IPS DF 19.7 (cell line): ENCODE measurements at regions not wholly inside any gene's neighbourhood (a gene's known extent, or its start where the extent isn't known, plus 50 kb on each side); places are given as distances from the start of the nearest gene placed in this dataset.
"Not testable (repeated sequence)": the region's sequence is repeated elsewhere in the genome, so short reads cannot be mapped to it uniquely, and the experiment has no call there.

Source experiments
- DNase-seq: peaks from one replicate; pipeline ENCODE4 v3.0.0-alpha.2; 2013; ENCODE audit warnings: low read depth, low spot score

DNA sequence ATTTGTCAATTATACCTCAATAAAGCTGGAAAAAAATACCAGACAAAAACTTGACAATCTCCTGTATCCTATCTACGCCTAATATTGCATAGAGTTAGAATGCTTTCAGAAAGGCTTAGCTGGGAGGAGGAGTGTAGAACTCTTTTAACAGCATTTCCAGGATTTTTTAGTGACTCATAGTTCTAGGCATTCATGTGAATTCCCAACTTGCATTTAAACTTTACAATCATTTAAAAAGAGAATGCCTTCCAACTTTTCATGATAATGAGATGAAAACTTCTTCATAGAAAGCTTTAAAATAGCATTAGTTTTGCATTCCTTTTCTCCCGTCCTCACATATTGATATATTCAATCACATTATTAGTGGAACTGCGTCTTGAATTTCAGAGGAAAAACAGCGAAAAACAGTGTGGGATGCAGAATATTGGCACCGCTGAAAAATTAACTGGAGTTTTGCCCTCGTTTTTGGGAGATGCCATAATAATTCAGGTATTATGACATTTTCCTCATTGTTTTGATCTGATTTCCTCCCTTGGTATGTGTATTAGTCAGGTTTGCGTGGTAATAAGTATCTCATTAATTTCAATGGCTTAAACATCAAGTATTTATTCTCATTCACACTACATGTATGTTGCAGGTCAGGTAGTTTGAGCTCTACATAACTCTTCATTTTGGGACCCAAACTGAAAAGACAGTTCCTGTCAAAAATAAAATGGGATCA is 293.2 kb upstream of the FIGN start:
- no peak for DNase-seq

DNA sequence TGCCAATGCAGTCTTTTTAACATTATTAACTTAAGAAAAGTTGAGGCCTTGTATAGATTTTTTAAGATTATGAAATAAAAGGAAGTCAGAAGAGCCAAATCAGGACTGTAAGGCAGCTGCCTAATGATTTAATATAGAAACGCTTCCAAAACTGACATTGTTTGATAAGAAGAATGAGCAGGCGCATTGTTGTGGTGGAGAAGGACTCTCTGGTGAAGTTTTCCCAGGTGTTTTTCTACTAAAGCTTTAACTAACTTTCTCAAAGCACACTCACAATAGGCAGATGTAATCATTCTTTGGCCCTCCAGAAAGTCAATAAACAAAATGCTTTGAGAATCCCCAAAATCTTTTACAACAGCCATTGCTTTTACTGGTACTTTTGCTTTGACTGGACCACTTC is 288.6 kb upstream of the FIGN start:
- DNase-seq, result no peak

DNA sequence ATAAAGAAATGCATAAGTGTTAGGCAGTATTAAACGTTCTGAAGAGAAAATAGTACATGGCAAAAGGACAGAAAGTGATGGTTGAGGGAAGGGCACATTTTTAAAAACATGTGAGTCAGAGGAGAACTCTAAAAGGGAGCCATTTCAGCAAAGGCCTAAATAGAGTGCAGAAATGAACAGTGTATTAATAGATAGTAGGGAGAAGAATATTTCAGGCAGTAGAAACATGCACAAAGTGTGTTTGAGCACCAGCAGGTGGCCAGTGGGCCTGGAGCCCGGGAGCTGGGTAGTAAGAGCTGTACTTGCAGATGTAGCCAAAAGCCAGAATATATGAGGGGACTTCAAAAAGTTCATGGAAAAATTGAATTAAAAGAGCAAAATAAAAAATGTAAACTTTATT is 288.1 kb upstream of the FIGN start:
- no peak for DNase-seq

DNA sequence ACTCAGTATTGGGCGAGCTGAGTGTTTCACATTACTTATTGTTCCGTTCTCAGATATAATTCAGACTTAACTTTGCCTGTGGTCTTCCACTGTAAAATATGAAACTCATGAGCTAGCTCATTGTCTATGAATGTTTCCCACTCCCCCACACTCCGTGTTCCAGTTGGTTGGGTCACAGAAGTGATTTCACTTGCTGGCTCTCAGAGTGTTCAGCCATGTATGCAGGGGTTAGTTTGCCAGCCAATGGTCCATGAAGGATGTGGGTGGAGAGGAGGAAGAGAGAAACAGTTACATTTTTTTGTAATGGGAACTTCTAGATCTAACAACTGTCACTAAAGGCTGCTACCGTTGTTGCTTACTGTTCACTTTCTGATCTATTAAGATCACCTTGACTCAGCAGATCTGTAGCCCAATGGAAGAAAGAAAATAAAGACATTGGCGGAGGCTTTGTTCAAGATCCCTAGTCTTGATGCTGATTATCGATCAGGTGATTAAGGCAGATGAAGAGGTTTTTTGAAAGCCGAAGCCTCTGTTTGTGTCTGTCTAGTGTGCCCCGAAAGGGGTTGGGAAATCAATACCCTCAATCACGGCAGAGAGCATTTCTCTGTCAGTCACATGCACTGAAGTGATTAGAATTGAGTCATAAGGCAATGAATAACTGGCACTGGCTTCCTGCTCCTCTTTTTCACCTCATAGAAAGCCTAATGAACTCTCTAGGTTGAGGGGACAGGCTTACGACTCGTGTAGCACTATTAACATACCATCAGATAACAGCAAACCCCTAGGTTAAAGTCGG is 279.7 kb upstream of the FIGN start:
- no peak for DNase-seq

DNA sequence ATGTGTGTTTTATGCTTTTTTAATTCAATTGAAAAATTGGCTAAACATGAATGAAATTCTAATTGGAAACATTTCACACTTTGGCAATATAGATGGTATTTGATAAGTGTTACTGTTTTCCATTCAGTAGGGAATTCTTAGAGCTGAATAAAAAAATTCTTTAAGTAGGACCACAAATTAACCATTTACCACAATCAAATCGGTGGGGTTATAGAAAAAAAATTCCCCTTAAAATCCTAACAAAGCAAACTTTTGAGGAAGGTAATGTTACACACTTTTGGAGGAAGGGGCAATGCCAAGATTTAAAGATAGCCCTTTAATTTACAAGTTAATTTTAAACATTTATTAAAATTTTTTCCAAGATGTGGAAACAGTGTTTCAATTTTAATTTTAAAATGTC is 279.0 kb upstream of the FIGN start:
- no peak for DNase-seq

DNA sequence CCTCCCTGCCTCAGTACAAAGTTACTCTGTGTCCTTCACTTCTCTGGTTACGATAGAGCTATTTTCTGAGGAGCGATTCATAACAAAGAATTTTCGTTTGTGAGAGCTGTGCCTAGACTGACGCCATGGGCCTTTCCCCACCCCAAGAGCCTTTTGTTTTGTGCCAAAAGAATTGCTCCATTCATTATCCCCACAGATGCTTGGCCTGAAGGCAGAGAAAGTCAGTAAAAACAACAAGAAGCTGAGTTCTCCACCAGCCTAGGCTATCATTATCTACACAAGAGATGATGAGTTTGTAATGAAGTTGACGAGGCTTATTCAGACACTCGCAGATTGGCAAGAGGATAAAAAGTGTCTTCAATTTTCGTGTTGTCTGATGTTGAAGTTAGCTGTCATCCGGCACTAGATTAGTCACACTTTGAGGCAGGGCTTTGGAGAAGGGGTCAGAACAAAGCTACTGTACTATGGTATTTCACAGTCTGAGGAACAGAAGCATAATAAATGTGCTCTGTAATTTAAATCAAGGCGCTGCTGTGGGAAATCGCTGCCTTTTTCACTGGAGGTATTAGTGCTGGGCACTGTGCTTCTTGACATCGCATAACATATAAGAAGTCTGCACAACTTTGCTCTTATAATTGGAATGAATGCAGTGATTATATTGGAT is 278.4 kb upstream of the FIGN start:
- DNase-seq, result no peak

DNA sequence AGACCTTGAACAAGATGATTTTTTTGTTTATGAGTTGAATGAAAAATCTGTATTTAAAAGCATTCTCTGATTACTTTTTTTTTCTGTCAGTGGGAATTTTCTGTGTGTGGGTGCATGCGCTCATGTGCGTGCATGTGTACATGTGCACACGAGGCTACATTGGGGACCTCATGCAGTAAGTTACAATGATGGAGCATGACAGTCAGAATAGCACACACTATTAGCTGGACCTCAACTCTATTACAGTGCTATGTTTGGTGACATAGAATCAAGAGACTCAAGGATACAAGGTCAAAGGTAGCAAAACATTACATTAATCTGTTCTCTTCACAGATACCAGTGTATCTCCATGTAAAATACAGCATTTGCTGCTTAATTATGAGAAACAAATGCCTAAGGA is 276.8 kb upstream of the FIGN start:
- no peak for DNase-seq

DNA sequence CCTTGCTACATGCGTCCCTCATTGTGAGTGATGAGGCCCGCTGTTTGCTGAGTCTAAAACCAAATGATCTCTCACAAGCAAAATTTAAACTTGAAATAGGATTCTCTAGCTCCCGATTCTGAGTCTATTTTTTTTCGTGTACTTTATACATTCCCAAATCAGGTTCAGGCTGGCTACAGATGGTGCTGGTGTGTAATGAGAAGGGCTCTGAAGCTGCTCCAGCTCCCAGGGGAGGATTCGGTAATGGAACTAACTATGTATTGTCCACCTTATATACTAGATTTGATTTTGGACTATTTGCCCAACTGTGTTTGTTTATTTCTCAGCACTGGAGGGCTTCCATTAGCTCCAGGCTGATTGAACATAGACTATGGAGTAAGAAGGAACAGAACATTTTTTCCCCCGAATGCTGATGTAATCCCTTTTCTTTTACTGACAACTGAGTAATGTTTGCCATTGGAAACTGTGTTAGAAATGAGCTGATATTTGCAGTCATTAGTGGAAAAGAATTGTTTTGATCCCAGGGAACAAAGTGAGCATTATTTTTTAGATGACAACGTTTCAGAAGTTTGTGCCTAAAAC is 274.0 kb upstream of the FIGN start:
- no peak for DNase-seq

DNA sequence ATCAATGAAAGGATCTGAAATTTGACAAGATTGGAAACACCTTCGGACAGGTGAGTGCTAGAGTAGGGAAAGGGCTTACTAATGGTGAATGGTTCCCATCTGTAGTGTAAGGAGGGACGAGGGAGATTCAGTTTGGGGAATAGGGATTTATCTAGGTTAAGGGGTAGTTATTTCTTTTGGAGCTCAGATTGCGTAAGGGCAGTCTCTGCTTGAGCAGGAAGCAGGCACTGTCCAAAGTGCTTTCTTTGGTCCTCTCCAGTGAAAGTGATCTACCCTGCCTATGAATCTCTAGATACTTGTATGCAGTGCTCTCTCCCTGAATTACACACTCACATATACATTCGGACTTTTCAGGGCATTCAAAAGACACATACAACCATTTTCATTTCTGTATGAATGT is 272.9 kb upstream of the FIGN start:
- DNase-seq, result no peak

DNA sequence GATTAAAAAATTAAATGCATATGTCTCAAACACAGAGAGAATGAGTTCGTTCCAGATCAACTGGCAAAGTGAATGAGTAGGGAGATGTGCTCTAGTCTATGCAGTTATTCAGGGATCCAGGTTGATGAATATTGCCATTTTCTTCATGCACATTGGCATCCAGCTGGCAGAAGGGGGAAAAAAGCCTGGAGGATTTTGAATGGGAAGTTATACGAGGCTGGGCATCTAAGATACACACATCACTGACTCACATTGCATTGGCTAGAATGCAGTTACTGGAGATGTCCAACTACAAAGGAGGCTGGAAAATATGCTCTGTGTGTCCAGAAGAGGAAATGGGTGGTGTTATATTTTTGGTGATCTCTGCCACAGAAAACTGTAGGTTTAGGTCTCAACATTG is 270.9 kb upstream of the FIGN start:
- DNase-seq, result no peak

DNA sequence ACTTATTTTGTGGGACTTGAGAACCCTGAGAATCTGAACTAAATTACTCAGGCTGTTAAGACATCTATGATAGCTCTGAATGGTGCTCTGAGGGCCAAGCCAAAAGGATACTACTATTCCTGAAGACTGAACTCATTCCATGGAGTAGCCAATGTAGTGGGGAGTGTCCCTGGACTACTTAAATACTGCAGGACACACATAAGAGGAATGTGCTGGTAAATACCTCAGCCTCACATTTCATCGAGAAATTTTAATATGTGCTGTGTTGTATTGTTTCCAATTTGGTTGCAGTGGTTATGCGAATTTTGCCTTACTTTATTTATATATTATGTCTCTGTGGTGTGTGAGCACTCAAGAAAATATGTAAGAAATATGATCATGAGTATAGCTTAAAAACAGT is 264.4 kb upstream of the FIGN start:
- no peak for DNase-seq

DNA sequence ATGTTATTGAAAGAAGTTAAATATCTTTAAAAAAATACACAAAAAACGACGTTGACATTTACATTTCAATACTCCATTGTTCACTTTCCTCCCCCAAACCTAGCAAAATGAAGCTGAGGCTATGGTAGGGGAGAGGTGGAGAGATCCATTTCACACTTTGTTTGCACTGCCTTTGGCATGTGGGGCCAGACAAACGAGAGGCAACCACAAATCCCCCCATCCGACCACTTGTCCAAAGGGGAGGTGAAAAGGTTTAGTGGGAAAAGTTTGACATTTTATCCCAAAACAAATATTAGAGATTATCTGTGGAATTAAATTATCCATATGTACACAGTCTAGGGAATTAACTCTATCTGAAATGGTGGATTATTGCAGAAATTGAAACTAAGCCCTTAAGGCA is 261.7 kb upstream of the FIGN start:
- no peak for DNase-seq

DNA sequence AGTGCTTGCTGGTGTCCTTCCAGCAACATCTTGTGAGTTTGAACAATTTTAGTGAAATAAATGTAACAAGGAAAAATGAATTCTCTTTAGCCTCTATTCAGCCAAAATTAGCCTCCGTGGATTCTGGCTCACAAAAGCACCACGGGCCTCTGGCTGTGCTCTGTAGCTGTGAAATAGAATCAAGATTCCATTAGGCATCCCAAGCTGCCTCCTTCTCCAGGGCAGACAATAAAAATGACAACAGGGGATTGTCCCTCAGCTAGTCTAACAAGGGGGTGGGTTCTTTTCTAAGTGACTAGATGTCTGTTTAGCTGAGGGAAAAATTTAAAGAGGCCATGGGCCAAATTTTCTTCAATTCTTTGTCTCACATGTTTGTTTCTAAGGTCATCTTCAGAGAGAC is 254.7 kb upstream of the FIGN start:
- DNase-seq, result no peak

DNA sequence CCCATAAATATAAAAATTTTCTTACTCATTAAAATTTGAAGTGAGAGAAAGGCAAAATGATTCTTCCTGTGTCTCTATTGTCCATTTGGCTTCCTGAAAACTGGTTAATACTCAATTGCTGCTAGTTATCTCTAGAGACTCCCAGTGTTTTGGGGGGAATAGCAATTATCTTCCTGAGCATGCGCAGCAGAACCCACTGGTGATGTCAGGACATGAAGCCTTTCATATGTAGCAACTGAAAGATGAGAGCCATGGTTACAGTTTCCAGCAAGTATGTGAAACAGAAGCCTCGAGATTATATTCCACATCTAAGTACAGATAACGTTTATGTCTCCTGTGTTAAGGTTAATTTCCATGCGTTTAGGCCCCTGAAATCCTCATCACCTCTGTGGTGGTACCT is 254.3 kb upstream of the FIGN start:
- DNase-seq, result no peak

DNA sequence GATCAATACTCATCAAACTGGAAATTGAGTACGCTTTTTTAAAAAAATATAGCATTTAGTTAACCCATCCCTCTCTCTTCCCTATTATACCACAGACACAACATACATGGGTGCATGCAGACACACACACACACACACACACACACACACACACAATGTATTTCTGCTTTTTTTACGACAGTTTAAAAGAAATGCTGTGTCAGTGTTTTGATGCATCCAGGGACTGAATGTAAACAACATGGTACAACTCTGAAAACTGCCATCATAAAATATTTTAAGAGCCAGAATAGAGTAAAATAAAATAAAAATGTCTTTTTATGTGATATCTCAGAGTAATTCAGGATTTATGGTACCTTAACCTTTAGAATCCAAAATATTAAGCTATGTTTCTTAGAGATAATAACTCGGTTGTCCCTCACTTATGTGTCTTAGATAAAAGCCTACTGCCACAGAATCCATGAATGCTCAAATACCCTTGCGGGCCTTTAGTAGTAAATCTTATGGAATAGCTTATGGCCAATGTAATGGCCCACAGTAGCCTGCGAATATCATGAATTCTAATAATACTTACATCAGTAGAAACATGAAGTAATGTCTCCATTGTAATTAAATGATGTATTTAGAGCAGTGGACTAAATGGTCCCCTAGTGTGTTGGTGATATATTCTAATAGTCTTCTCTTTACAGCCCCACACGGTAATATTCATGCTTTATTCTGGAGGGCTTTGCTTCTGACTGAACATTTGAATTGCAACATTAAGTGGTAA is 251.6 kb upstream of the FIGN start:
- no peak for DNase-seq

DNA sequence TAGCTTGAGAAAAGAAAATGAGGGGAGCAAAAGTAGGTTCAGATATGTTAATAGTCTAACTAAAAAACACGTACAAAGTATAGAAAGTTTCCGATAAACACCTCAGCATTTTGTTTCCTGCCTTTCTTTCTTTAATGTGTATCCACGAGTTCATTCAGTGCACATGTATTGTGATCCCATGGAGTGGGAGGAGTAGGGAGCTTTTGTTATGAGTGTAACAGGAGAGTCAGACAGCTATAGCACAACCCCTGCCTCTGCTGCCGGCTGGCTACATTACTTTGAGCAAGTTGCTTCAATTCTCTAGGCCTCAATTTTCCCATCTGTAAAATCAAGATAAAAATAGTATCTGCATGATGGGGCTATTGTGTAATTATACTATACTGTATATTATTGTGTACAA is 249.2 kb upstream of the FIGN start:
- no peak for DNase-seq

DNA sequence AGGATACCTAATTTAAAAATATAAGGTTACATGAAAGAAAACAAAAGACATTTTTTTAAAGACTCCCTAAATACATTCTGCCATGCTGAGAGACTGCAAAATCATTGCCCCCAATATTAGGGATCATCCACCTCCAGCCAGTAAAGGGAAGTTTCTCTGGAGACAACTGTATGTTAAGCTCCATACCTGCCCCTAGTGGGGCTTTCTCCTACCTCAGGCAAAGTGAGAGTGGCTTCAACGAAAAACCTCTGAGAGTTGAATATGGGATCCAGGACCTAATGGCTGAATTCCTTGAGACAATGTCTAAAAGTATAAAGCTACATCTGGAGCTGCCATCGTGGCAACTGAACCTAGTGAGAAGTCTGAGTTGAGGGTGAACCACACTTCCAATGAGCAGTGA is 248.1 kb upstream of the FIGN start:
- no peak for DNase-seq

DNA sequence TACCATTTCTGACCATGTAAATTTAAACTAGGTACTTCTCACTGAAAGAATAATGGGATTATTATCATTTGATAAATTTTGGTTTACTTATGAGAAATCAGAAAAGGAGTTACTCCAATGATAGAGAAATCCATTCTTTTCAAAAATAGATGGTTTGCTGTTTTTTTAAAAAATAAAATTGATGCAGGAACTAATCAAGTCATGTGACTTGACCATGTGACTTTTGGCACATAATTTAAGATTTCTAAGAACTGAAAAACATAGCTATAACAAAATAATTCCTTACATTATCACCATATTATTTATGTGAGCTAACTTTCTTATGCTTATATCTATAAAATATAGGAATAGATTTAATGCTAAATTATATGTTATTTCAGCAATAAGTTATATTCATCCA is 247.1 kb upstream of the FIGN start:
- DNase-seq, result no peak

DNA sequence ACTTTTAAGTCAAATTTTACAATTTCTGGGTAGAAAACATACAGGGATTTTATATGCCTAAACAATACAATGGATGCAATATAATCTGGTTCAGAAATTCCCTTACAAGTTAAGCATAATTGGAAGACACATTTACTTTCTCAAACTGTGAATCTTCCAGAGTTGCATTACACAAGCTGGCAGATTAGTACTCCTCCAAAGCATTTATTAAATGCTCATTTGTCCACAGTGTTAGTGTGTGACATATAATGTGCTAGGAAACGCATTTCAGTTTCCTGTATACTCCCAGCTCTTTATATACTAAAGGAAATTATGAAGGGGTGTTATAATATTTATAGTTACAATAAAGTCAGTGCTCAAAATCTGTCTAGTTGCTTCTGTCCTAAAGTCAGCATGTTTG is 239.0 kb upstream of the FIGN start:
- DNase-seq, result no peak

DNA sequence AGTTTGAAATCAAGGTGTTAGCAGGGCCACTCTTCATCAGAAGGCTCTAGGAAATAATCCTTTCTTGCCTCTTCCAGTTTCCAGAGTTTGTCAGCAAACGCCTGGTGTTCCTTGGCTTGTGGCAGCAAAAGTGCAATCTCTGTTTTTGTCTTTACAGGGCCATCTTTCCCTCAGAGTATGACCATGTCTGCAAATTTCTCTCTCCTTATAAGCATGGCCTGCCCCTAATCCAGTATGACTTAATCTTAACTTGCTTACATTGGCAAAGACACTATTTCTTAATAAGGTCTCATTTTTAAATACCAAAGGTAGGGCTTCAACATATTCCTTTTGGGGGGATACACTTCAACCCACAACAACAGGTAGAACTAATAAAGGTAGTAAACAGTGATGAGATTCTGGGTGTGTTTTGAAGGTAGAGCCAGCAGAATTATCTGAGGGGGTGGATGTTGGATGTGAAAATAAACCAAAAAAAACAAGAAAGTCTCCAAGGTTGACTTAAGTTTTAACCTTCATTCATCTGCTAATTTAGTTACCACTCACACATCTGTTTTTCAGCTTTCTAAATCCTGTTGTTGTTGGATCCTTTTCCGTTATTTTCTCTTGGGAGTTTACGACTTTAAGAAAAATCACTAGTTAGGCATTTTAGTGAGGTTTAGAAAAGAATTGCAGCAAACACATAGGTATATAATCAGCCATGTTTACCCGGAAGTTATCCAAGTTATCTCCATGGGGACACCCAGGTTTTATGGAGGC is 234.4 kb upstream of the FIGN start:
- no peak for DNase-seq

DNA sequence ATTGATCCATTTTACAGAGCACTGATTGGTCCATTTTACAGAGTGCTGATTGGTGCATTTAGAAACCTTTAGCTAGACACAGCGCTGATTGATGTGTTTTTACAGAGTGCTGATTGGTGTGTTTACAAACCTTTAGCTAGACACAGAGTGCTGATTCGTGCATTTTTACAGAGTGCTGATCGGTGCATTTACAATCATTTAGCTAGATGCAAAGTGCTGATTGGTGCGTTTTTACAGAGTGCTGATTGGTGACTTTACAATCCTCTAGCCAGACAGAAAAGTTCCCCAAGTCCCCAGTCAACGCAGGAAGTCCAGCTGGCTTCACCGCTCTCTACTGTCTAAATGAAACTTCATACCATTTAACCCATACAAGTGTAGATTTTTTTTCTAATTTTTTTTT is 228.5 kb upstream of the FIGN start:
- DNase-seq, result not testable (repeated sequence)
